Jurkat, Clone E6-1 (cell line): ENCODE measurements at regions not wholly inside any gene's neighbourhood (a gene's known extent, or its start where the extent isn't known, plus 50 kb on each side); places are given as distances from the start of the nearest gene placed in this dataset.
A peak's percentile ranks its signal among the peaks of the same experiment; 100 is the strongest.

ENCODE experiments used
- DNase-seq: peaks from one replicate; pipeline ENCODE4 v3.0.0-alpha.2; 2011; ENCODE audit warnings: low read depth, low spot score
- H3K4me3 ChIP-seq: 2 replicates; pipeline ENCODE4 v1.5.1; 2011; ENCODE audit warnings: mild to moderate bottlenecking, low read length, control low read depth, moderate library complexity

DNA sequence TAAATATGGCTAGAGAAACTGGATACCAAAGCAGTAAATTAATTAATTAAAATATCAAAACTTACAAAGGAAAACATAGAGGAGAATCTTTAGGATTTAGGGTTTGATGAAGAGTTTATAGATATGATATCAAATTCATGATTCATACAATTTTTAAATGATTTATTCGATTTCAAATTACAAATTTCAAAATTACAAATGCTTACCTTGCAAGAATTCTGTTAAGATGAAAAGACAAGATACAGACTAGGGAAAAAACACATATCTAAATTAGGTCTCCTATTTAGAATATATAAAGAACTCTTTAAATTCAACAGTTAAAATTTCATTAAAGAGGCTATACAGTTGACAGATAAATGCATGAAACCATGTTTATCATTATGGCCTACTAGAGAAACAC lies 930.7 kb downstream of the ZPLD1 start:
- H3K4me3 ChIP-seq: no peak overlapping the region
- DNase-seq: no peak

DNA sequence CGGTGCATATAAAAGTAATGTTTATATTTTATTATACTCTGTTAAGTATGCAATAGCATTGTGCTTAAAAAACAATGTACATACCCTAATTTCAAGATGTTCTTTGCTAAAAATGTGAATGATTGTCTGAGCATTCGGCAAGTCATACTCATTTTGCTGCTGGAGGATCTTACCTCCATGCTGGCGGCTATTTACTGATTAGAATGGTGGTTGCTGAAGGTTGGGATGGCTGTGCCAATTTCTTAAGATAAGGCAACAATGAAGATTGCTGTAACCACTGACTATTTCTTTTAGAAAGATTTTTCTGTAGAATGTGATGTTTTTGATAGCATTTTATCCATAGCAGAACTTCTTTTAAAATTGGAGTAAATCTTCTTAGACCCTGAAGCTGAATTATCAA lies 932.7 kb downstream of the ZPLD1 start:
- no peak overlapping the region for H3K4me3 ChIP-seq
- DNase-seq: no peak

DNA sequence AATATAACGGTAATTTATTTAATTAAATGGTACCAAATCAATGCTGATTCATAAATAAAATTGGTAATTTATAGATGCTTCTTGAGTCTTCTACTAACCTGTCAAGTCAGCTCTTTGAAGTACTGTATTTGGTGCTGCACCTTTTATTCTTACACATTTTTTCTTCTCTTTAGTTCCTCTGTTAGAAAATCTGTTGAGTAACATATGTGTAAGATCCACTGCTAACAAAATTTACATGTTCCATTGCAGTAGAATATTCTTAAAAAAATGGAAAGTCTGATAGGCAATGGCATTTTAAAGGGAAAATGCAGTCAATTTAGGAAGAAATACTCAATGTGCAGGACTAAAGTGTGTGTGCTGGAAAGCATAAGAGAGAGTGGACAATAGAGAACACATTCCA lies 936.6 kb downstream of the ZPLD1 start:
- H3K4me3 ChIP-seq: no peak overlapping the region
- no peak for DNase-seq

DNA sequence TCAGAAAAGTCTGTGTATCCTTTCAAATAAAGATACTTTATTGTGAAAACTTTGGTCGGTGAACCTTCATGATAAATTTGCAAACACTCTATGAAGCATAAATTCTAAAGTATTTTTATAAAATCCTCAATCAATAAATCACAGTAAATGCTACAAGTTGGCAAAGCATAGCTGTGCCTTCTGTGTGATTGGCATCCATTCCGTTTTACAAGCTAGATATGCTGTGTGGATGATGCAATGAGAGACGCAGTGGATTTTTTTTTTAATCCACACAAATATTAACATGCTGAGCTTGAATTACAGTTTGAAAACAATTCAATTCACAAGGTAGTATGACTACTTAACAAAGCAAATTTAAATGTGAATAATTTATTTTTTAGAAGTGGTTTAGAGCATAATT lies 937.2 kb downstream of the ZPLD1 start:
- no peak overlapping the region for H3K4me3 ChIP-seq
- no peak for DNase-seq

DNA sequence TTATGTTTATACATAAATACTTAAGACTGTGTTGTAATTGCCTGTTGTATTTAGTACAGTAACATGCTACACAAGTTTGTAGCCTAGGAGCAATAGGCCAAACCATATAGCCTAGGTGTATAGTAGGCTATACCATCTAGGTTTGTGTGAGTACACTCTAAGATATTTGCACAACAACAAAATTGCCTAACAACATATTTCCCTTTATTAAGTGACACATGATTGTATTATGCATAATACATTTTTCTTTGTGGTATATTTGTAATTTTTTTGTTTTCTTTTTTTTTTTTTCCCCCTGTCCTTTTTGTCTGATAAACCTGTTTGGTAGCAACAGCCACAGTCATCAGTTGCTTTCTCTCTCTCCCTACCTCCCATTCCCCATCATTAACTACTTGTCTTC lies 945.6 kb downstream of the ZPLD1 start:
- H3K4me3 ChIP-seq: no peak overlapping the region
- DNase-seq: no peak

DNA sequence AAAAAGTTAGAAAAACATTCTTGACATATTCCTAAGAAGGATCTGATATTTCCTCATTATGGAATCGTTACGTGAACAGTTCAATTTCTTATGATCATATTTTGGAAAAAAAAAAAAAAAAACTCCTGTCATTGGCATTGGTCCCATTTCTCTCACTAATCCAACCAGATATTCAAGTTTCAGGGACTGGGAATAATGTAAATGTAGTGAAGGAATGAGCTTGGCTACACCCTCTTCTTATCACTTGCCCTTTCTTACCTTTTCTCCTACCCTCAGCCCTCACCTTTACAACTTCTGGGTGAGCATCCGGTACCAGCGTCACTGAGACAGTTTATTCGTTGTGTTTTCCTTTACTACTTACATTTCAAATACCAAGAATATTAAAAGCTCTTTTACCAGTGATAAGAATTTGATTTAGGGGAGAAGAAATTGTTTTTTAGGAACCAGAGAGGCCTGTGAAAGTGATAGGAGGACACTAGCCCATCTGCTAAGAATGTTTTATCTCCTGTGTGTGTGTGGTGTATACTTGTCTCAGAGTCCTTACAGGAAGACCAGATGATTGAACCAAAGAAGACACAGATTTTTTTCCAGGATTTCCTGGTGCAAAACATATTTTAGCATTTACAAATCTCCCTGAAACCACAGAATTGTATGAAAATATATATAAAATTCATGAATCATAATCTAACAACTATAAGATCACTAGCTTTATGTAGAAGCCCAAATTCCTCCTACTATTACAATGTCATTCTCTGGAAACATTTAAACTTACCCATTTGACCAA lies 946.7 kb downstream of the ZPLD1 start:
- no peak for DNase-seq
- no peak overlapping the region for H3K4me3 ChIP-seq

DNA sequence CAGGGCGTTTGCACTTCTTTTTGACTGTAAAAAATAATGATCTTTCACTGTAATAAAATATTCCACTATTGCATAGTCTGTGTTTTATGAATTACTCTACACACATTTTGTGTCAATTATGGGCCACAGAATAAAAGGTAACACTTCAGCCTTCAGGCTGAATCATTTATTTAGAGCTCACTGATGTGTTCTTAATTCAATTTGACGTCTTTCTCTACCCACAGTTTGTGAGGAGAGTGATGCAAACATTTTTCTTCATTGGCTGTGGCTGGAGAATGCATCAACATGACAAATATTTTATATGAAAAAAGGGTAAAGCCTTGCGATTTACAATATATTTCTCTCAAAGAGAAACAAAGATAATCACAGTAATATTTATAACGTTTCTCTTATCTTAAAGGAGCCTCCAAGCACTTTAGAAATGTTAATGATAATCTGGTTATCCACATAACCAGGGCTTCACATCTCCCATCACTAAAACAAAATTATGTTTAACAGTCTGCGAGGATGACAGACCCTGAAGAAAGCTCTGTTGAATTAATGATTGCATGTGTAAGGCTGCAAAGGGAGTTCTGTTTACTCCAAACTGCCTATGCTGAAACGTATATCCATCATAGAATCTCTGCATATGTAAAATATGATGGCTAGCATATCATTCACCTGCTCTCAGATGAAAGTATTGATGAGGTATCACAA lies 951.3 kb downstream of the ZPLD1 start:
- no peak for DNase-seq
- no peak overlapping the region for H3K4me3 ChIP-seq

DNA sequence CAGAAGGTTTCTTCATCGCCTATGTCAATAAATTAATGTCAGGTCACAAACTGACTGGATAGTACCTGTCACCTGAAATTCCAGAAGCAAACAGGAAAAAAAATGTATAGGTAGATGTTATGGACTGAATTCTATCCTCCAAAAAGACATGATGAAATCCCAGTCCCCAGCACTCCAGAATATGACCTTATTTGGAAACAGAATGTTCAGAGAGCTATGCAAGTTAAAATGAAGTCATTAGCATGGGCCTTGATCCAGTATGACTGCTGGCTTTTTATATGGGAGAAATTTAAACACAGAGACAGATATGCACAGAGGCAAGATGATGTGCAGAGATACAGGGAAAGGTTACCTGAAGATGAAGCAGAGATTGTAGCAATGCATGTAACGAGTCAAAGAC lies 953.4 kb downstream of the ZPLD1 start:
- H3K4me3 ChIP-seq: no peak overlapping the region
- no peak for DNase-seq

DNA sequence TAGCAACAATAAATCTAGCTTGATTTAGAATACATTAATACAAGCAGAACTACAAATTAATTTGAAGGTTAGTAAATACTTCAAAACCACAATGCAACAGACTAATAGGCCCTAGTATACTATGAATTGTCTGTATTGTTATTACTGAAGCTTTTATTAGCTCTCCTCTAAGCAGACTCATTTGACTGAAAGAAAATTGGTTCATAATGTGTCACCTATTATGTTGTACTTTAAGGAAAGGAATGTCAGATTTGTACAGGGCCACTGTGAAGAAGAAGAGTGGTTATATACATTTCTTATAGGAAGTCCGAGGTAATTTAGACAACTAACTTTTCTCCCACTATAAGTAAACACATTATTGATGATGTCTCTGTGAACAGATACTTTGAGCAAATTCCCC lies 954.5 kb downstream of the ZPLD1 start:
- no peak for DNase-seq
- H3K4me3 ChIP-seq: no peak overlapping the region

DNA sequence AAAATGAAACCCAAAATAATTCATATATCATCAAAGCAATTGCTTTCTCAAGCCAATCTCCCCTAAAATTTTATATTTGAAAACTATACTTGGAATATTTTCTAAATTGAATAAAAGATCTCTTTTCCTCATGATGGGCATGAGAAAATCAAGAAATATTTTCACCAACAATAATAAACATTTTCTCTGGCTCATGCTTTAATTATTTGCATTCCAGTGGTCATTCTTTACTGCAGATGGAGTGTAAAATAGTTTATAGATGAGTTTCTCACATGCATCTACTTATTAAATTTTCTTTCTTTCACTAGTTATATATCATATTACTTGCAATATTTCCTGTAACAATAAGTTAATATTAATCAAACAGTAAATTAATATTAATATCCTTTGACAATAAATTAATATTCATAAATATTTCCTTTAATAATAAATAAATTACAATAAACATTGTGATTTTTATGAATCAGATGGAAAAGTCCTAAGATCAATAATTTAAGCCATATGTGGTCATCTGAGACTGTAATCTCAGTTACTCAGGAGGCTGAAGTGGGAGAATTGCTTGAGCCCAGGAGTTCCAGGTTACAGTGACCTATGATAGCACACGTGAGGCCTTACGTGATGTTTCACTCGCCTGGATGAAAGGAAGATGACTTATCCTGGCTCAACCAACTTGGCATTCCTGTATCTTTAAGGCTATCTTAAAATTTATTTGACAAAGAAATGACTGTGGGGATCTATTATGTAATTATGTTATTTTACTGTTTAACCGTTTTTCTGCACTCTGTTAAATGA lies 958.8 kb downstream of the ZPLD1 start:
- DNase-seq: no peak
- H3K4me3 ChIP-seq: no peak overlapping the region

DNA sequence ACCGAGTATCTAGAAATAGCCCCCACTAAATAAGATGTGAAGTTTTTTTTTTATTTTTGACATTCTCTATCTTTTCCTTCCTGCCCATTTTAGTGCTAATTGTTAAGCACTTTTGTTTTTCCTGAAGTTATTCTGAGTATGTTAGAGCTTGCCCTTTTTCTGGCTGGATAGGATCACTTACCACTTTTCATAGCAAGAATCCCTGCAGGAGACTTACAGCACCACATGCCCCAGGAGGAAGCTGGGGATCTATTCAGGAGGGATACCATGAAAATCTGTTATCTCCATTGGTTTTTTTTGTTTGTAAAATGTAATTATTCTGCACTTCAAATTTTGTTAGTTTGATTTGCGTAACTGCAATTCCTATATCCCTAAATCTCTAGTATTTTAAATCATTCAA lies 968.4 kb downstream of the ZPLD1 start:
- no peak for DNase-seq
- no peak overlapping the region for H3K4me3 ChIP-seq

DNA sequence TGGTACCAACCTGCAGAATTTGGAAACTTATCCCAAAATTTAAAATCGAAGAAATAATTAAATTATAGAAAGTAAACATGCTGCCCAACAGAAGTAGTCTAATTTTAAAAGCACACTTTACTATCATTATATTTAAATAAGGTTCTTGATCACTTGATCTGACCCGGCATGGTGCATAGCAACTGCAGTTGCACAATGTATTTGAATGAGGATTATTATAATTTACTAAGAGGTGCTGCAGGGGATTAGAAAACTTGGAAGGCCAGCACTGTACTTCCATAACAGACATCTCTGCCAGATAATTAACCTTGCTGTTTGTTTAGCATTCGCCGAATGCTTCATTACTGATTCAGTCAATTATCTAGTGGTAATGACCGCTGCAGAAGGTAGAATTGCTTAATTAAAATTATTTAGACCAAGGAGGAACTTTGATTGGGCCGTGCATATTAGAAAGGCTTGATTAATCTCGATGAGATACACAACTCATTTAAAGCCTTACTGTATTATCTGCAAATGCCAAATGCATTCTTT lies 971.6 kb downstream of the ZPLD1 start:
- no peak for DNase-seq
- no peak overlapping the region for H3K4me3 ChIP-seq

DNA sequence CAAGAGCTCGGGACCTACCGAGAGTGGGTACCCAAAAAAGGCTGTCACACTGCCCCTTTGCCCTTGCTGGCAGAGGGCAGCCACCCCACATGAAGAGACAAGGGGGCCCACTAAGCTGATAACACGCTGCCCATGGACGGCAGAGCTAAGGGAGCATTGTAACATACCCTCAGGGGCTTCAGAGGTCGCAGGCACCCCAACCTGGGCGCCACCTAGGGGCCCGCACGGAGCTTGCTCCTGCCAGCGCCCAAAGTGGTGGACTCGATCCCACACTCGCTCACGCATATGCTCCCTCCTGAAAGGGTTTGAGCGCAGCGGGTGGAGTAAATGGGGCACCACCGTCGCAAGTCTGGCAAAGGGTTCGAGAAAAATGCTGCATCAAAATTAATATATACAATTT lies 975.4 kb downstream of the ZPLD1 start:
- DNase-seq: no peak
- no peak overlapping the region for H3K4me3 ChIP-seq

DNA sequence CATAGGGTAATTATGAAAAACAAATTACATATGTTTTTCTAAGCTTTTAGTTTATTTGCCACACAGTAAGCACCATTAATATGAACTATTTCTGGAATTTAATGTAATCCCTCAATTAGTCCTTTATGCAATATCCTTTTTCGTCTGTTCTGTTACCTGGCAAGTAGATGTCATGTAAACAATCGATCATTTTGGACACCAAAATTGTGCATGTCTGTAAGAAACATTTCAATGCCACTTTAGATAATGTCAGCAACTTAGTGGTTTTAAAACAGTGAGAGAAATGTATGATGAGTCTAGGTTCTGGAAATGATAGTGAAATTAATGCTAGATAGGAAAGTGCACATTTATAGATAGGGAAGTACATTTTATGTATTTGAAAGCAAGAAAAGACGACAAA lies 986.6 kb downstream of the ZPLD1 start:
- DNase-seq: no peak
- H3K4me3 ChIP-seq: no peak overlapping the region

DNA sequence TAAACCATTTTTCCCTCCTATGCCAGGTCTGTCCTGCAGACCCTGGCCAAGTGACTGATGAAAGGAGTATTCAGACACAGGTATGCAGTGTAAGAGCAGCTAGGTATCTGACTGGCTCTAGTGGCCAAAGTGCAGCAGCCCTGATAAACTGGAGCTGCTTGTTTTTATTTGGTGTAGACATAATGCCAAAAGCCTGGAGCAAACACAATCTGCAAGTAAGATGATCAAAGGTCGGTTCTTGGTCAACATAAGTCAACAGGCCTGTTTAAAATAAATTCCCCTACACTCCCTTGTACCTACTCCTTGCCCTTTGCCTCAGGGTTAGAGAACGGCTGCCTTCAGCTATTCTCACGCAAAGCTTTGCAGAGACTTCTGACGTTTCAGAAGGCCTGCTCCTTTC lies 1003.1 kb downstream of the ZPLD1 start:
- no peak overlapping the region for H3K4me3 ChIP-seq
- DNase-seq: no peak

DNA sequence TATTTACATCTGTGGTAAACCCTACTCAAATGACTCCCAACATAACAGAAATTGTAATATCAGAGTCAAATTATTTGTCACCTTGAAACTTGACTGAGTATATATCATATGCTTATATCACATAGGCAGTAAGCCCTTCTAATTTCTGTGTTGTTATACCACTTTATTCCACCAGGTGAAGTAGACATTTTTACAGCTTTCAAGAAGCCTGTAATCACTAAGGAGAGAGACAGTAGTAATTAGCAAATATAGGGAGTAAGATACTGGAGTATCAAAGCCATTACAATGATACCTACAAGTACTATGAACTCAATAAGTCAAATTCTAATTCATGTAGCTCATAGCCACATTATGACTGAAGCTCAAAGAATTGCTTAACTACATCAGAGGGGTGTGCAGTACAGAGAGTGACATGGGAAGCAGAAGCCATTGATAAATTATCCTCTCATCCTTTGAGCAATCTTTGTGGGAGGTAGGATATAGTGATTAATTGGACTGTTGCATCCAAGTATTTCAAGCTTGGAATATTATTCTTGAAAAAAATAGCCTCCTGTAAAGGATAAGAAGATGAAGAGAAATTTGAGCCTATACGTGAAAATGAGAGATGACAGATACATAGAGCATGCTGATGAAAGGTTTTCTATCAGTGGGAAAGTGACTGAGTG lies 1005.9 kb downstream of the ZPLD1 start:
- DNase-seq: peak; percentile 28
- H3K4me3 ChIP-seq: no peak overlapping the region

DNA sequence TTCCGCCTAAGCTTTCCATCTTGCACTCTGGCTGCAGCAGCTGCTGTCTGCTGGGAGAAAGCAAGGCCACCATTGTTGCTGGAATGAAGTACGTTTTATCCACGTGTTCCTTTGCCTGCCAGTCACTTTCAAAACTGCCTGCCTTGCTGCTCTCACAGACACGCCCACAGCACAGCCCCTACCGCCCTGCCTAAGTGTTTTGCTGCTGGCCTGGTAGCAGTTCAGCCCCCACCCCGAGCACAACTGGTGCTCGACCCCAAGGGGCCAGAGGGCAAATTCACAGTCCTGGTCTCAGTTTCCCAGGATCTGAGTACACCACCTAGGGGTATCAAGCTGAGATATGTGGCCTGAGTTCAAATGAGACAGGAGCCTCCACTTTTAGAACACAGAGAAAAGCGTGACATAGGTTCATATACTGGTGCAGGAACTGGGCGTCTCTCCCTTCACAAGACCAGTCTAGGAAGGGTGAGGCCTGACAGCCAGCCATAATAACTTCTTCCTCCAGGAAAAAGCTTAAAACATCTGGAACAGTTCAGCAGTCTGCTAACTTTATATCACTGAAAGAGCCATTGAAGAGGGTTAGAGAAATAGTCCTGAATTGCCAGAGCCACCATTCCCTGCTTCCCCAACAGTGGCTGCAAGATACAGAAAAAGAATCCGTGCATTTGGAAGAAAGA lies 1012.3 kb downstream of the ZPLD1 start:
- no peak for DNase-seq
- H3K4me3 ChIP-seq: no peak overlapping the region

DNA sequence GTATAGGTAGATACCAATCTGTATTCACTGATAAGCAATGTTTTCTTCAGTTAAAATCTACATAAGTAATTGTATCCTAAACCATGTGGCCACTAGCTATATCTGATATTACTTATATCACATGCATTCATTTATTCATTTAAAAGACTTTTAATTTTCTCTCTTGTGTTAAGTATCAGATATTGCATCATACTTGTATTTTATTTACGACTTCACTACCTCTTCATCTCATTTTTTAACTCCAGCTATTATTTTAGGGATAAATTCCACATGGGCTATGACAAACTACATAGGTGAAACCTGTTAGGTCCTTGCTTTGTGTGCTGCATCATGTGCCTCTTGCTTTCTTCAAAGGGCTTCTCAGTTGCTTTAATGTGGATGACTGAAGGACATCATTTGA lies 1018.3 kb downstream of the ZPLD1 start:
- DNase-seq: no peak

DNA sequence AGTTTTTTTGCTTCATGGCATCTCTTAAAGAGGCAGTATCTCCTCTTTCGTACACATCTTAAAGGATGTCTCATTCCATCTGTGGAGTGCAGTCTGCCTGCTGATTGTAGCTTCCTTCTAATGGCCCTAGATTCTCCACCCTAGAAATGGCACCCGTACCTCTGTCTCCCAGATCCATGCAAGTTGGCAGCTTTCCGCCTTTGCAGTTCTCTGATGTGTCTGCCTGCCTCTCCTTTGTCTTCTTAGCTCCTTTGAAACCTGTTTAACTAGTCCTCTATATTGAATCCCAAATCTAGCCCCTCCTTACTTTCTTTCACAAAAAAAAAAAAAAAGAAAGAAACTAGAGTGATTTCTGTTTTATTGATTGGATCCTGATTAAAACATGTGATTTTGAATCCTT lies 1025.0 kb downstream of the ZPLD1 start:
- no peak overlapping the region for H3K4me3 ChIP-seq
- no peak for DNase-seq

More for the DNA sequence above, 1018.3 kb downstream of the ZPLD1 start:
- no peak overlapping the region for H3K4me3 ChIP-seq
